Neural crest cell (in vitro differentiated cells): ENCODE measurements at regions not wholly inside any gene's neighbourhood (a gene's known extent, or its start where the extent isn't known, plus 50 kb on each side); places are given as distances from the start of the nearest gene placed in this dataset.

ENCODE experiments used
- DNase-seq: peaks from one replicate; pipeline ENCODE4 v3.0.0; 2021; ENCODE audit warnings: low read depth, mixed read lengths, low spot score
- H3K27ac Mint-ChIP-seq: one replicate; pipeline ENCODE4 v1.8.0; 2021; ENCODE audit warnings: mild to moderate bottlenecking, mixed read lengths; ENCODE audit not compliant: unreplicated experiment
- H3K27me3 Mint-ChIP-seq: 2 replicates; pipeline ENCODE4 v1.8.0; 2021; ENCODE audit warnings: low read depth, mild to moderate bottlenecking, mixed read lengths
- H3K36me3 Mint-ChIP-seq: 2 replicates; pipeline ENCODE4 v1.8.0; 2021; ENCODE audit warnings: low read depth, mild to moderate bottlenecking, mixed read lengths
- H3K4me1 Mint-ChIP-seq: 2 replicates; pipeline ENCODE4 v1.8.0; 2021; ENCODE audit warnings: mixed read lengths
- H3K4me3 Mint-ChIP-seq: one replicate; pipeline ENCODE4 v1.8.0; 2021; ENCODE audit warnings: mild to moderate bottlenecking, mixed read lengths
- H3K9me3 Mint-ChIP-seq: 2 replicates; pipeline ENCODE4 v1.8.0; 2021; ENCODE audit warnings: mixed read lengths
- TF ChIP-seq, protein P1 (sequence below): fragments of 200-600 bp; sonication (generic); conservative IDR thresholded peaks from 2 replicates; pipeline ENCODE4 v1.5.0; 2021; ENCODE audit warnings: antibody characterized with exemption, mild to moderate bottlenecking

DNA sequence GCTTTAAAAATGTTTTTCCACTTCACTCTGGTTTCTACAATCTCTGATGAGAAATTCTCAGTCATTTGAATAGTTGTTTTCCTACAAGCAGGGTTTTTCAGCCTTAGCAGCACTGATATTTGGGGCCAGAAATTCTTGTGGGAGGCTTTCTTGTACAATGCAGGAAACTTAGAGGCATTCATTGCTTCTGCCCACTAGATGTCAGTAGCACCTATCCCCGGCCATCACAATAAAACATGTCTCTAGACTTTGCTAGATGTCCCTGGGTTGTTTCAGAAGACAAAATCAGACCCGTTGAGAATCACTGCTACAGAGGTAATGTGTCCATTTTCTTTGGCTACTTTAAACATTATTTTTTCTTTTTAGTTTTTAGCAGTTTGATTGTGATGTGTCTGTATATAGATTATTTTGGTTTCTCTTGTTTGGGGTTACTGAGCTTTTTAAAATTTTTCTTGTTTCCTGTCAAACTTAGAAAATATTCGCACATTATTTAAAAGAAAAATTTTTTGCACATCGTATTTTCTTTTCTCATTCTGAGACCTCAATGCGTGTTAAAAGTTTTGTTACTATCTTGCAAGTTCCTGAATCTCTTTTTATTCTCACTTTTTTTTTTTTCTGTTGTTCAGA lies 60.8 kb upstream of the CCDC179 start:
- no peaks in the 10 kb centered on the region for H3K27me3 Mint-ChIP-seq
- H3K4me3 Mint-ChIP-seq = no peak overlapping the region

DNA sequence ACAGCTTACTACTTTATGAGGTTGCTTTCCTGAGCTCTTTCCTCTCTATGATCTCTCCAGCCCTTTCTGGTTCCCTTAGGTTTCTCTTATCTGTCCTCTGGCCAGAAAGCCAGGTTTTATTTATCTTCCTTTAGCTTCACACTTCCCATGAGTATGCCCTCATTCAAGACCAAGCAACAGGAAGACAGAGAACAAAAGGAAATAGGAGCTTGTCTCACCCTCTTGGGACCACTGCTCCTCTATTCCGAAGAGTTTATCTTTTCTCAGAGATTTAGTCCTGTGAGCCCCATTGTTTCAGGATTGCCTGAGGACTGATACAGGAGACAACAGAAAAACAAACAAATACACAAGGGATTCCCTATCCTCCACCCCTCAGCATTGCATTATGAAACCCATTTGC lies 62.4 kb upstream of the CCDC179 start:
- no peak overlapping the region for H3K4me3 Mint-ChIP-seq
- TF ChIP-seq, protein P1, sequence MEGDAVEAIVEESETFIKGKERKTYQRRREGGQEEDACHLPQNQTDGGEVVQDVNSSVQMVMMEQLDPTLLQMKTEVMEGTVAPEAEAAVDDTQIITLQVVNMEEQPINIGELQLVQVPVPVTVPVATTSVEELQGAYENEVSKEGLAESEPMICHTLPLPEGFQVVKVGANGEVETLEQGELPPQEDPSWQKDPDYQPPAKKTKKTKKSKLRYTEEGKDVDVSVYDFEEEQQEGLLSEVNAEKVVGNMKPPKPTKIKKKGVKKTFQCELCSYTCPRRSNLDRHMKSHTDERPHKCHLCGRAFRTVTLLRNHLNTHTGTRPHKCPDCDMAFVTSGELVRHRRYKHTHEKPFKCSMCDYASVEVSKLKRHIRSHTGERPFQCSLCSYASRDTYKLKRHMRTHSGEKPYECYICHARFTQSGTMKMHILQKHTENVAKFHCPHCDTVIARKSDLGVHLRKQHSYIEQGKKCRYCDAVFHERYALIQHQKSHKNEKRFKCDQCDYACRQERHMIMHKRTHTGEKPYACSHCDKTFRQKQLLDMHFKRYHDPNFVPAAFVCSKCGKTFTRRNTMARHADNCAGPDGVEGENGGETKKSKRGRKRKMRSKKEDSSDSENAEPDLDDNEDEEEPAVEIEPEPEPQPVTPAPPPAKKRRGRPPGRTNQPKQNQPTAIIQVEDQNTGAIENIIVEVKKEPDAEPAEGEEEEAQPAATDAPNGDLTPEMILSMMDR = no peak
- no peaks in the 10 kb centered on the region for H3K27me3 Mint-ChIP-seq
- peaks cover 14% of the 10 kb centered on the region for H3K4me1 Mint-ChIP-seq
- no peaks in the 10 kb centered on the region for H3K36me3 Mint-ChIP-seq
- DNase-seq = no peak
- no peak overlapping the region for H3K27ac Mint-ChIP-seq
- H3K9me3 Mint-ChIP-seq = no peaks in the 10 kb centered on the region

More for the DNA sequence above, 60.8 kb upstream of the CCDC179 start:
- Mint-ChIP-seq H3K36me3 (no peaks in the 10 kb centered on the region), H3K27ac (no peak overlapping the region), H3K4me1 (peaks cover 14% of the 10 kb centered on the region), H3K9me3 (no peaks in the 10 kb centered on the region)
- TF ChIP-seq, protein P1 = peak; percentile 76
- peak; percentile 6 for DNase-seq

- Mint-ChIP-seq H3K27me3 (no peaks in the 10 kb centered on the region), H3K4me1 (peaks cover 14% of the 10 kb centered on the region), H3K36me3 (no peaks in the 10 kb centered on the region), H3K4me3 (no peak overlapping the region), H3K27ac (no peak overlapping the region), H3K9me3 (no peaks in the 10 kb centered on the region)
- no peak for DNase-seq
- TF ChIP-seq, protein P1 = no peak
Measured at GRCh38 chr11:22923561-22923960, 63.3 kb upstream of the CCDC179 start.

- no peak for DNase-seq
- H3K27ac Mint-ChIP-seq = no peak overlapping the region
- H3K36me3 Mint-ChIP-seq = no peaks in the 10 kb centered on the region
- H3K4me1 Mint-ChIP-seq = peaks cover 5% of the 10 kb centered on the region
- H3K27me3 Mint-ChIP-seq = no peaks in the 10 kb centered on the region
- H3K9me3 Mint-ChIP-seq = no peaks in the 10 kb centered on the region
- TF ChIP-seq, protein P1 = no peak
- H3K4me3 Mint-ChIP-seq = no peak overlapping the region
Measured at GRCh38 chr11:22926341-22926740, 66.1 kb upstream of the CCDC179 start.

- Mint-ChIP-seq H3K4me3 (no peak overlapping the region), H3K4me1 (peaks cover 1% of the 10 kb centered on the region), H3K36me3 (no peaks in the 10 kb centered on the region), H3K27ac (no peak overlapping the region), H3K9me3 (no peaks in the 10 kb centered on the region), H3K27me3 (no peaks in the 10 kb centered on the region)
- TF ChIP-seq, protein P1 = no peak
- no peak for DNase-seq
Measured at GRCh38 chr11:22927793-22928192, 67.5 kb upstream of the CCDC179 start.
